ENCODE measurements at regions not wholly inside any gene's neighbourhood (a gene's known extent, or its start where the extent isn't known, plus 50 kb on each side); places are given as distances from the start of the nearest gene placed in this dataset.

DNA sequence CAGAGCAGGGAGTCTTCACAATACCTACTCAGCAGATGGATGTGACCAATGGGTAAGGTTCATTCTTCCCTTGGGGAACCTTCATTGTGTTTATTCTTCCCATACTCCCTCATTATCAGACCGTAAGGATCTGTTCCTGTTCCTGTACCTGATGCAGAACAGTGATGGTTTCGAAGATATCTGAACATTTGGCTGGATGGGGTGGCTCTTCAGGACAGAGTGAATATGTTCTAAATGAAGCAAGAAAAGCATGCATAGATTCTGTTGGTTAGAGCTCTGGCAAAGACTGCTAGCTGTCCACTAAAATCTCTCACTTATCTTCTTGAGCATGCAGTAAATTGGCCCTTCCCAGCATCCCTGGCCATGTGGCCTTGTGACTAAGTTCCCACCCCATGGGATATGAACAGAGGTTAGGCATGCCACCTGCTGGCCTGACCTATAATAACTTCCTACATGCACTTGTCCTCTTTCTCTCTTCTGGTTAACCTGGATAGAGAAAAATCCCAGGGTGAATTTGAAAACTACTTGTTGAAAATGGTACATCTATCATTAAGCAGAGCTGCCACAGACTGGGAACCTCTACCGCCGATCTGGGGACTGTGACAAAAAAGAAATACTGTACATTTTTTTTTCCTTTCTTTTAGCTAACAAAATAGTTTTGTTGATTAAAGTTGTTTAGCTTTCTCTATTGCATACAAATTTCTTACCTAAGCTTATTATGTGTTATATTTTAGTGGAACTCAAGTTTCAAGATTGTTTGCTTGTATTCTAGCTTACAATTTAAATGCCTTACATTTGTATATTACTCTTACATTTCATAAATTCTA, 60.0 kb upstream of the BANK1 start:
- no peak overlapping the region for H3K4me3 ChIP-seq (ENCODE audit: insufficient read depth, low read depth, low read length)
- no peaks in the 10 kb centered on the region for H3K36me3 ChIP-seq (replicated peaks; ENCODE audit: control insufficient read depth, insufficient read depth, low read length)
- no peaks in the 10 kb centered on the region for H3K27me3 ChIP-seq (ENCODE audit: control insufficient read depth, insufficient read depth, low read length)
- peak; percentile 30 for DNase-seq

DNA sequence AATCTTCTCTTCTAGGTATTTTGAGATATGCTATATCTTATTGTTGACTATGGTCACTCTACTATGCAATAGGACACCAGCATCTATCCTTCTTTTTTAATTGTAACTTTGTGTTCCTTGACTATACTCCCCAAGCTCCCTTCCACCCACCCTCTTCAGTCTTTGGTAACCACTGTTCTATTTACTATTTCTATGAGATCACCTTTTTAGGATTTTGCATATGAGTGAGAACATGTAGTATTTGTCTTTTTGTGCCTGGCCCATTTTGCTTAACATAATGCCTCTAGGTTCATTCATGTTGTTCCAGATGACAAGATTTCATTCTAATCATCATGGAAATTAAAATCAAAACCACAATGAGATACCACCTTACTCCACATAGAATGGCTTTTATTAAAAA, 63.3 kb upstream of the BANK1 start:
- no peak for DNase-seq
- Histone ChIP-seq H3K36me3 (replicated peaks; ENCODE audit: control insufficient read depth, insufficient read depth, low read length) (no peaks in the 10 kb centered on the region), H3K4me3 (ENCODE audit: insufficient read depth, low read depth, low read length) (no peak overlapping the region), H3K27me3 (ENCODE audit: control insufficient read depth, insufficient read depth, low read length) (no peaks in the 10 kb centered on the region)

- DNase-seq = no peak
- Histone ChIP-seq H3K4me3 (ENCODE audit: insufficient read depth, low read depth, low read length) (no peak overlapping the region), H3K27me3 (ENCODE audit: control insufficient read depth, insufficient read depth, low read length) (no peaks in the 10 kb centered on the region), H3K36me3 (replicated peaks; ENCODE audit: control insufficient read depth, insufficient read depth, low read length) (no peaks in the 10 kb centered on the region)
Measured at GRCh38 chr4:101724093-101724492, 66.4 kb upstream of the BANK1 start.

- no peak for DNase-seq
- no peaks in the 10 kb centered on the region for H3K36me3 ChIP-seq (replicated peaks; ENCODE audit: control insufficient read depth, insufficient read depth, low read length)
- H3K27me3 ChIP-seq (ENCODE audit: control insufficient read depth, insufficient read depth, low read length) = no peaks in the 10 kb centered on the region
- H3K4me3 ChIP-seq (ENCODE audit: insufficient read depth, low read depth, low read length) = no peak overlapping the region
Measured at GRCh38 chr4:101718810-101719209, 71.7 kb upstream of the BANK1 start.

DNA sequence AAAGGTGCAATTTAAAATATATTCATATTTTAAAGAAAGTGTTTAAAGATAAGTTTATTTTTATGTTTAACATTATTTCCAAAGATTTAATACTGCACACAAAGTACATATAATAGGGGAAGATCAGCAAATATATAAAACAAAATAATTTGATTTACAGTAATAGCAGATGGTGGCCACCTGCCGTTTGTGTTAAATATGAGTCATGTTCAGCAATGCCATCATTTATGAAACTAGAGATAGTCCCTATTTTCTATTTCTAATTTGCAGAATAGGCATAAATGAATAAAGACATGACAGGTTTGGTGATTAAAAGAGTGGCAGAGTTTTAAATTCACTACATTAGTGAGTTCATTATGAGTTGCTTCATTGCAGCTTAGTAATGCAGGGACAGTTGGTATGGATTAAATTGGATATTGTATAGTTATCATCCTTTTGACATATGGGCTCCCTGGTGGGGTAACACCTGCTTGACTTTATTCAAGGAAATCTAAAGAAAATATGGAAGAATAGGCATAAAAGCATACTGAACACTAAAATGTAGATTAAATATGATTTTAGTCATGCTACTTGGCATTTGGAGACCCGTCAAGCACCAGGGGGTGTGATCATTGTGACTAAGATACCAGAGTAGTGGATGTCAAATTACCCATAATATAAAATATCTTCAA, 78.8 kb upstream of the BANK1 start:
- DNase-seq = no peak
- Histone ChIP-seq H3K36me3 (replicated peaks; ENCODE audit: control insufficient read depth, insufficient read depth, low read length) (no peaks in the 10 kb centered on the region), H3K4me3 (ENCODE audit: insufficient read depth, low read depth, low read length) (no peak overlapping the region), H3K27me3 (ENCODE audit: control insufficient read depth, insufficient read depth, low read length) (no peaks in the 10 kb centered on the region)

GRCh38 chr4:101710806-101711205, 79.7 kb upstream of the BANK1 start:
- H3K4me3 ChIP-seq (ENCODE audit: insufficient read depth, low read depth, low read length) = no peak overlapping the region
- DNase-seq = no peak
- no peaks in the 10 kb centered on the region for H3K36me3 ChIP-seq (replicated peaks; ENCODE audit: control insufficient read depth, insufficient read depth, low read length)
- H3K27me3 ChIP-seq (ENCODE audit: control insufficient read depth, insufficient read depth, low read length) = no peaks in the 10 kb centered on the region

- no peaks in the 10 kb centered on the region for H3K27me3 ChIP-seq (ENCODE audit: control insufficient read depth, insufficient read depth, low read length)
- no peak overlapping the region for H3K4me3 ChIP-seq (ENCODE audit: insufficient read depth, low read depth, low read length)
- no peak for DNase-seq
- H3K36me3 ChIP-seq (replicated peaks; ENCODE audit: control insufficient read depth, insufficient read depth, low read length) = no peaks in the 10 kb centered on the region
Measured at GRCh38 chr4:101708293-101709039, 82.1 kb upstream of the BANK1 start.

DNA sequence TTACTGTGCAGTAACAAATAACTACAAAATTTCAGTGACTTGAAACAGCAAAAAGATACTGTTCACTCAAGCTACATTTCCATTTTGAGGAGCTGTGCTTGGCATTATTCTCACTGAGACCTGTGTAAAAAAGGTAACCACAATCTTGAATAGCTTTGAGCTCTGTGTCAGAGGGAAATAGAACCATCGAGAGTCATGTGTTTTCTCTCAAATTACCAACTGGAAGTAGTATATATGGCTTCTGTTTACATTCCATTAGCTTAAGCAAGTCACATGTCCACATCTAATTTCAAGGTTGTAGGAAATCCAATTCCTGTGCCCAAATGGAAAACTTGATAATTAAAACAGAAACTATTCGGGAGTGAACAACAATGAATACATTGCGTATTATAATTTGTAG, 82.9 kb upstream of the BANK1 start:
- Histone ChIP-seq H3K27me3 (ENCODE audit: control insufficient read depth, insufficient read depth, low read length) (no peaks in the 10 kb centered on the region), H3K4me3 (ENCODE audit: insufficient read depth, low read depth, low read length) (no peak overlapping the region), H3K36me3 (replicated peaks; ENCODE audit: control insufficient read depth, insufficient read depth, low read length) (no peaks in the 10 kb centered on the region)
- no peak for DNase-seq

GRCh38 chr4:101706535-101707057, 83.9 kb upstream of the BANK1 start:
- Histone ChIP-seq H3K4me3 (ENCODE audit: insufficient read depth, low read depth, low read length) (no peak overlapping the region), H3K27me3 (ENCODE audit: control insufficient read depth, insufficient read depth, low read length) (no peaks in the 10 kb centered on the region), H3K36me3 (replicated peaks; ENCODE audit: control insufficient read depth, insufficient read depth, low read length) (no peaks in the 10 kb centered on the region)
- no peak for DNase-seq

GRCh38 chr4:101701551-101701950, 89.0 kb upstream of the BANK1 start:
- H3K27me3 ChIP-seq (ENCODE audit: control insufficient read depth, insufficient read depth, low read length) = peaks cover 2% of the 10 kb centered on the region; the same call in 1 of the 2 replicates
- no peak for DNase-seq
- no peaks in the 10 kb centered on the region for H3K36me3 ChIP-seq (replicated peaks; ENCODE audit: control insufficient read depth, insufficient read depth, low read length)
- H3K4me3 ChIP-seq (ENCODE audit: insufficient read depth, low read depth, low read length) = no peak overlapping the region

DNA sequence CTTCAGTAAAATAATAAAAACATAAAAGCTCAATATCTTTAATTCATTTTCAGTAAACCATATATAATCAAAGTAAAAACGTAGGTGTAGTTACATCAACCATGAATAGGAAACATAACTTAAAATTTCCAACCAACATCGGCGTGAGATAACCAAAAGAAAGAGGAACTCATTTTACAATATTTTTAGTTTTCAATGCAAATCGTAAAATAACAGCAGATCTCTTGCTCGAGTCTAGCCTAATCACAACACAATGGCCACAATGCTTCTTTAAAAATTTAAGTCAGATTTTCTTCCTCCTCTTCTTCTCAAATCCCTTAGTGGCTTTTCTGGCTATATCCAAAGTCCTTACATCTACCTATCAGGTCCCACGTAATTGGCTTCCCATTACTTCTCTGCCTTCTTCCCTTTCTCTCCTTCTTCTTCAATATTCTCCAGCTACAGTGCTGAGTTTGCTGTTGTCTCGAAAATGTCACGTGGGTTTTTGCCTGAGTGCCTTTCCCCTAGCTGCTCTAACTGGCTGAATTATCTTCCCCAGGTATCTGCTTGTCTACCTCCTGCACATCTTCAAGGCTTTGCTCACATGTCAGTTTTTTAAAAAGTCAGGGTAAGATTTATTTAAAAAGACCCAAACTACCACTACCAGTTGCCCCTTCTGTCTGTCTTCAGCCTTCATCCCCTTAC, 90.9 kb upstream of the BANK1 start:
- H3K4me3 ChIP-seq (ENCODE audit: insufficient read depth, low read depth, low read length) = no peak overlapping the region
- DNase-seq = no peak
- no peaks in the 10 kb centered on the region for H3K36me3 ChIP-seq (replicated peaks; ENCODE audit: control insufficient read depth, insufficient read depth, low read length)
- H3K27me3 ChIP-seq (ENCODE audit: control insufficient read depth, insufficient read depth, low read length) = peaks cover 2% of the 10 kb centered on the region; the same call in 1 of the 2 replicates

DNA sequence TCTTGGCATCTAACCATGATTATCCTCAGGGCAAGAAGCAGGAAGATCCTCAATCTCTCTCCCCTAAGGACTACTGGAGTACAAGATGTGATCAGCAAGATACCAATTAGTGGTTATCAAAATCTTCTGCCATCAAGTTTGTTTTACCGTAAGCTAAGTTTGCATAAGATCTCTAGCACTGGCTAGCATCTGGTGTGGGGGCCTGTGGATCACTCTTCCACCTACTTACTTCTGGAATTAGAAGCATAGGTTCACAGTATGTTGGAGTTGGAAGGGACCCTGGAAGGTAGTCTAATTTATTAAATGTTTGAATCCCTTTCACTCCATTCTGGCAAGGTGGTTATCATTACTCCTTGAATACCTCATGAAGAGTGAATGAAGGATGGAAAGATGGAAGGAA, 93.3 kb upstream of the BANK1 start:
- no peaks in the 10 kb centered on the region for H3K36me3 ChIP-seq (replicated peaks; ENCODE audit: control insufficient read depth, insufficient read depth, low read length)
- peaks cover 2% of the 10 kb centered on the region; the same call in 1 of the 2 replicates for H3K27me3 ChIP-seq (ENCODE audit: control insufficient read depth, insufficient read depth, low read length)
- no peak overlapping the region for H3K4me3 ChIP-seq (ENCODE audit: insufficient read depth, low read depth, low read length)
- DNase-seq = no peak

DNA sequence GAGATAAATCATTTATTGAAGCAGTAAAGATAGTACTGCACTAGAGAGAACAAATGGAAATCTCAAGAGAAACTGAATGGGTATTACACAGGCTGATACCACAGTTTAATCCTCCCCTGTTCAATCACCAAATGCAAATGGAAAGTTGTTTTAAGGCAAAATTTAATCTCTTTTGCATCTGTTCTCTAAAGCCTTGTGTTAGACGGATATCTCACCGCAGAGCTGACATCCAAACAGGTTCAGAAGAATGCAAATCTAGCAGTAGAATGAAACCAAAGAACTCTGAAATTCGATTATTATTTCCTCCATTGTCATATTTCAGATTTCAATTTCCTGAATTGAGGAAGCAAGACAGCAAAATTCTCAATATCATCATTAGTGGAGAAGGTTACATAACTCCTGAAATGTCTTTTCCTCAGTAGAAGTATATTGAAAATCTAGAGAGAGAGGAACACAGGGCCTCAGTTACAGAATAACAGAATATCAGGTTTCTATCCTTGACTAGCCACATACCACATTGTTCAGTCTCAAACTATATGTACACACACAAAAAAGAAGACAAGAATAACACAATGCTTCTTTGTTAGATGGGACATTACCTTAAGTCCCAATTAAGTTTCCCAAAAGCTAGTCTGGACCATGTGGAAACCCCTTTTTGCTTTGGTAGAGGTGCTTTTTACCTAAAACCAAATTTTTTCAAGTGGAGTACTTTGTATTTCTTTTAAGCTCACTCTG, 94.1 kb upstream of the BANK1 start:
- Histone ChIP-seq H3K36me3 (replicated peaks; ENCODE audit: control insufficient read depth, insufficient read depth, low read length) (no peaks in the 10 kb centered on the region), H3K27me3 (ENCODE audit: control insufficient read depth, insufficient read depth, low read length) (peaks cover 2% of the 10 kb centered on the region; the same call in 1 of the 2 replicates), H3K4me3 (ENCODE audit: insufficient read depth, low read depth, low read length) (no peak overlapping the region)
- DNase-seq = no peak

- H3K27me3 ChIP-seq (ENCODE audit: control insufficient read depth, insufficient read depth, low read length) = peaks cover 2% of the 10 kb centered on the region; the same call in 1 of the 2 replicates
- H3K36me3 ChIP-seq (replicated peaks; ENCODE audit: control insufficient read depth, insufficient read depth, low read length) = no peaks in the 10 kb centered on the region
- DNase-seq = no peak
- H3K4me3 ChIP-seq (ENCODE audit: insufficient read depth, low read depth, low read length) = no peak overlapping the region
Measured at GRCh38 chr4:101695176-101695575, 95.4 kb upstream of the BANK1 start.
